WTC11 (cell line): ENCODE measurements at regions not wholly inside any gene's neighbourhood (a gene's known extent, or its start where the extent isn't known, plus 50 kb on each side); places are given as distances from the start of the nearest gene placed in this dataset.
A peak's percentile ranks its signal among the peaks of the same experiment; 100 is the strongest.

Experiments
- ATAC-seq: fragments of 200-7000 bp; cut with Tn5 transposase; 2 replicates; pipeline ENCODE4 v1.10.0; 2021; ENCODE audit warnings: mild to moderate bottlenecking, moderate library complexity
- CTCF ChIA-PET: fragments of 300-600 bp; sonication (Branson Sonifier 250); formaldehyde crosslinking; loops from one replicate; lab custom pipeline; 2021; ENCODE audit warnings: antibody characterized with exemption; lab: Charles Lee
- POLR2A ChIA-PET: fragments of 350-600 bp; sonication (Branson Sonifier 250); formaldehyde crosslinking; loops from one replicate; lab custom pipeline; 2021; ENCODE audit warnings: antibody characterized with exemption; lab: Charles Lee
- DNase-seq: peaks from one replicate; pipeline ENCODE4 v3.0.0; 2021; ENCODE audit warnings: low spot score
- H3K27ac Mint-ChIP-seq: 2 replicates; pipeline ENCODE4 v1.8.0; 2021; ENCODE audit warnings: mixed read lengths
- H3K27me3 Mint-ChIP-seq: 2 replicates; pipeline ENCODE4 v1.8.0; 2021; ENCODE audit warnings: low read depth, mild to moderate bottlenecking, moderate library complexity, mixed read lengths
- H3K36me3 Mint-ChIP-seq: 2 replicates; pipeline ENCODE4 v1.8.0; 2021; ENCODE audit warnings: mixed read lengths
- H3K4me1 Mint-ChIP-seq: 2 replicates; pipeline ENCODE4 v1.8.0; 2022; ENCODE audit warnings: mixed read lengths
- H3K4me3 Mint-ChIP-seq: 2 replicates; pipeline ENCODE4 v1.8.0; 2021; ENCODE audit warnings: mild to moderate bottlenecking, moderate library complexity, mixed read lengths
- H3K9me3 Mint-ChIP-seq: 2 replicates; pipeline ENCODE4 v1.8.0; 2021; ENCODE audit warnings: mixed read lengths
- AFF4 ChIP-seq: sonication (generic); formaldehyde crosslinking; IDR thresholded peaks from 2 replicates; pipeline ENCODE4 v1.8.1; 2023; ENCODE audit warnings: mild to moderate bottlenecking, missing genetic modification reagents, borderline replicate concordance
- AR ChIP-seq: fragments of 250-450 bp; sonication (Bioruptor Pico); IDR thresholded peaks from 2 replicates; pipeline ENCODE4 v1.9.0; 2021; ENCODE audit warnings: mild to moderate bottlenecking
- ELF4 ChIP-seq: sonication (generic); formaldehyde crosslinking; IDR thresholded peaks from 2 replicates; pipeline ENCODE4 v1.8.1; 2022; ENCODE audit warnings: low read depth, mild to moderate bottlenecking, moderate library complexity, missing genetic modification reagents
- FOXJ3 ChIP-seq: sonication (generic); formaldehyde crosslinking; IDR thresholded peaks from 2 replicates; pipeline ENCODE4 v1.9.0; 2021; ENCODE audit warnings: missing genetic modification reagents, mild to moderate bottlenecking, borderline replicate concordance
- FOXP4 ChIP-seq: sonication (generic); formaldehyde crosslinking; IDR thresholded peaks from 2 replicates; pipeline ENCODE4 v1.8.0; 2022; ENCODE audit warnings: mild to moderate bottlenecking, missing genetic modification reagents
- GRHL2 ChIP-seq: fragments of 250-450 bp; sonication (Bioruptor Pico); IDR thresholded peaks from 2 replicates; pipeline ENCODE4 v1.8.0; 2022; ENCODE audit warnings: mild to moderate bottlenecking, moderate library complexity; ENCODE audit not compliant: insufficient replicate concordance, severe bottlenecking
- JUN ChIP-seq: sonication (generic); formaldehyde crosslinking; IDR thresholded peaks from 2 replicates; pipeline ENCODE4 v1.8.0; 2023; ENCODE audit warnings: mild to moderate bottlenecking, missing genetic modification reagents
- MAX ChIP-seq: sonication (generic); formaldehyde crosslinking; IDR thresholded peaks from 2 replicates; pipeline ENCODE4 v1.8.0; 2022; ENCODE audit warnings: mild to moderate bottlenecking, missing genetic modification reagents
- MXD4 ChIP-seq: fragments of 250-450 bp; sonication (Bioruptor Pico); IDR thresholded peaks from 2 replicates; pipeline ENCODE4 v1.8.0; 2021; ENCODE audit warnings: mild to moderate bottlenecking, moderate library complexity, borderline replicate concordance
- MYBL2 ChIP-seq: sonication (generic); formaldehyde crosslinking; IDR thresholded peaks from 2 replicates; pipeline ENCODE4 v1.8.1; 2023; ENCODE audit warnings: mild to moderate bottlenecking, moderate library complexity, missing genetic modification reagents
- NR2C2 ChIP-seq: sonication (generic); formaldehyde crosslinking; IDR thresholded peaks from 2 replicates; pipeline ENCODE4 v1.8.0; 2022; ENCODE audit warnings: mild to moderate bottlenecking, missing genetic modification reagents
- ZMAT4 ChIP-seq: fragments of 250-450 bp; sonication (Bioruptor Pico); IDR thresholded peaks from 2 replicates; pipeline ENCODE4 v1.9.0; 2021; ENCODE audit warnings: mild to moderate bottlenecking
- ZNF281 ChIP-seq: sonication (generic); formaldehyde crosslinking; IDR thresholded peaks from 2 replicates; pipeline ENCODE4 v1.8.0; 2023; ENCODE audit warnings: mild to moderate bottlenecking, missing genetic modification reagents
- ZNF396 ChIP-seq: fragments of 250-450 bp; sonication (Bioruptor Pico); IDR thresholded peaks from 2 replicates; pipeline ENCODE4 v1.8.0; 2021; ENCODE audit warnings: mild to moderate bottlenecking, moderate library complexity, borderline replicate concordance
- ZNF423 ChIP-seq: fragments of 250-450 bp; sonication (Bioruptor Pico); IDR thresholded peaks from 2 replicates; pipeline ENCODE4 v2.1.2; 2022; ENCODE audit warnings: mild to moderate bottlenecking, moderate library complexity
- ZNF425 ChIP-seq: fragments of 250-450 bp; sonication (Bioruptor Pico); conservative IDR thresholded peaks from 2 replicates; pipeline ENCODE4 v1.9.0; 2021; ENCODE audit warnings: mild to moderate bottlenecking

- H3K27ac Mint-ChIP-seq: no peak overlapping the region
- ATAC-seq (no peak), DNase-seq (no peak)
- no peaks in the 10 kb centered on the region for H3K36me3 Mint-ChIP-seq
- H3K9me3 Mint-ChIP-seq: no peaks in the 10 kb centered on the region
- H3K4me3 Mint-ChIP-seq: no peak overlapping the region
- H3K4me1 Mint-ChIP-seq: peaks cover 21% of the 10 kb centered on the region
- no peaks in the 10 kb centered on the region for H3K27me3 Mint-ChIP-seq
- no peak for TF ChIP-seq ZNF423 (CRISPR knock-in tag)
- TF ChIP-seq JUN (CRISPR knock-in tag): no peak
- no peak for TF ChIP-seq NR2C2 (CRISPR knock-in tag)
- TF ChIP-seq AR: no peak
- TF ChIP-seq FOXP4 (CRISPR knock-in tag): no peak
- TF ChIP-seq GRHL2 (CRISPR knock-in tag): no peak
- ChIA-PET POLR2A (no interaction called here), CTCF (no interaction called here)
These were observed 64.2 kb upstream of the SYTL5 start for GRCh38 chrX:37942170-37942569.

GRCh38 chrX:37943554-37944344, 62.6 kb upstream of the SYTL5 start:
- Mint-ChIP-seq H3K27ac (peak overlapping the region; percentile 12), H3K27me3 (no peaks in the 10 kb centered on the region), H3K4me1 (peaks cover 16% of the 10 kb centered on the region), H3K36me3 (no peaks in the 10 kb centered on the region), H3K4me3 (0 out of 2 replicates have a peak overlapping the region, but pooled peaks have one; percentile 9), H3K9me3 (no peaks in the 10 kb centered on the region)
- ChIA-PET CTCF (no interaction called here), POLR2A (no interaction called here)
- no peak for DNase-seq
- ATAC-seq: peak; percentile 59
- TF ChIP-seq ZNF396 (CRISPR knock-in tag) (no peak), ZNF281 (no peak), ELF4 (CRISPR knock-in tag) (no peak), FOXJ3 (CRISPR knock-in tag) (no peak), MAX (CRISPR knock-in tag) (no peak), MYBL2 (CRISPR knock-in tag) (no peak), GRHL2 (CRISPR knock-in tag) (no peak), AFF4 (no peak), ZNF425 (CRISPR knock-in tag) (no peak), FOXP4 (CRISPR knock-in tag) (no peak), ZMAT4 (no peak), MXD4 (no peak)
